Endothelial cell of umbilical vein (primary cell): ENCODE measurements at regions not wholly inside any gene's neighbourhood (a gene's known extent, or its start where the extent isn't known, plus 50 kb on each side); places are given as distances from the start of the nearest gene placed in this dataset.

Experiments used
- BruUV-seq: library from RNA; stranded (reverse); fragments of 400-500 nt; replicated peaks from 2 replicates; lab custom pipeline; 2021; lab: Mats Ljungman, UMichigan
- CTCF ChIA-PET: fragments of 300-600, 350-600 bp; sonication (Branson Sonifier 250); formaldehyde crosslinking; loops from one replicate; lab custom pipeline; 2021; ENCODE audit warnings: antibody characterized with exemption, inconsistent platforms; lab: Charles Lee
- POLR2A ChIA-PET: fragments of 300-600, 350-600 bp; sonication (Branson Sonifier 250); formaldehyde crosslinking; loops from one replicate; lab custom pipeline; 2021; ENCODE audit warnings: antibody characterized with exemption, inconsistent platforms; lab: Charles Lee
- DNase-seq: peaks from one replicate; pipeline ENCODE4 v3.0.0-alpha.2; 2011; ENCODE audit warnings: low read depth, low spot score
- FAIRE-seq: peaks from 2 replicates; lab custom pipeline; 2011; peaks lifted over from hg19 to GRCh38; lab: Jason Lieb, UNC
- H2AFZ ChIP-seq: 2 replicates; pipeline ENCODE4 v1.6.0; 2012; ENCODE audit warnings: low read depth, low read length, control low read depth, inconsistent platforms
- H3K27ac ChIP-seq: 2 replicates; pipeline ENCODE4 v1.5.1; 2011; ENCODE audit warnings: low read depth, mild to moderate bottlenecking, control low read depth, low read length, moderate library complexity; ENCODE audit not compliant: insufficient read depth
- H3K27me3 ChIP-seq, 2 experiments: 2 replicates each; pipeline versions ENCODE4 v1.6.0 to v1.6.1; 2011; ENCODE audit warnings: low read length in 2 of 2, mixed read lengths in 1 of 2; ENCODE audit not compliant: control insufficient read depth in 2 of 2, insufficient read depth in 2 of 2
- H3K36me3 ChIP-seq, 2 experiments: 2 replicates in 1 of 2; 3 replicates in 1 of 2; pipeline ENCODE4 v1.5.1; 2011; ENCODE audit warnings: low read length in 2 of 2, mild to moderate bottlenecking in 1 of 2, moderate library complexity in 1 of 2; ENCODE audit not compliant: control insufficient read depth in 2 of 2, insufficient read depth in 2 of 2; ENCODE audit errors: extremely low read depth in 1 of 2
- H3K4me1 ChIP-seq: 3 replicates; pipeline ENCODE4 v1.5.1; 2011; ENCODE audit warnings: mild to moderate bottlenecking, low read length; ENCODE audit not compliant: control insufficient read depth, insufficient read depth; ENCODE audit errors: extremely low read depth
- H3K4me2 ChIP-seq: 2 replicates; pipeline ENCODE4 v1.6.1; 2011; ENCODE audit warnings: low read length, control low read depth, mixed read lengths; ENCODE audit not compliant: insufficient read depth
- H3K4me3 ChIP-seq, 3 experiments: fragments of 200-600 bp in 1 of 3; sonication (generic), shearing (Covaris generic) in 1 of 3; replicated peaks in 1 of 3; 2 replicates each; pipeline ENCODE4 v1.5.1; 2011 to 2016; ENCODE audit warnings: control low read depth in 3 of 3, low read length in 3 of 3, mild to moderate bottlenecking in 2 of 3, inconsistent platforms in 1 of 3, low read depth in 1 of 3, moderate library complexity in 1 of 3; ENCODE audit not compliant: insufficient read depth in 1 of 3
- H3K79me2 ChIP-seq: 2 replicates; pipeline ENCODE4 v1.6.0; 2012; ENCODE audit warnings: low read length, inconsistent platforms; ENCODE audit not compliant: control insufficient read depth, insufficient read depth
- H3K9ac ChIP-seq: replicated peaks from 2 replicates; pipeline ENCODE3; 2011; ENCODE audit warnings: low read length, control low read depth; ENCODE audit not compliant: insufficient read depth; ENCODE audit errors: extremely low read depth
- H3K9me1 ChIP-seq: replicated peaks from 3 replicates; pipeline ENCODE4 v1.6.0; 2011; ENCODE audit warnings: mild to moderate bottlenecking, low read length; ENCODE audit not compliant: control insufficient read depth, insufficient read depth; ENCODE audit errors: extremely low read depth
- H3K9me3 ChIP-seq: replicated peaks from 2 replicates; pipeline ENCODE4 v1.5.1; 2012; ENCODE audit warnings: low read length, inconsistent platforms; ENCODE audit not compliant: control insufficient read depth, insufficient read depth
- H4K20me1 ChIP-seq: replicated peaks from 2 replicates; pipeline ENCODE3; 2011; ENCODE audit warnings: mild to moderate bottlenecking, low read length; ENCODE audit not compliant: control insufficient read depth, insufficient read depth; ENCODE audit errors: extremely low read depth
- CTCF ChIP-seq, 2 donors: IDR thresholded peaks; 1 replicate in 1 of 2; 2 replicates in 1 of 2; pipeline ENCODE4 v1.5.1; 2011; ENCODE audit warnings: low read length in 2 of 2, mild to moderate bottlenecking in 2 of 2, moderate library complexity in 2 of 2, control low read depth in 1 of 2, inconsistent platforms in 1 of 2, low read depth in 1 of 2; ENCODE audit not compliant: insufficient read depth in 1 of 2; ENCODE audit errors: extremely low read depth in 1 of 2
- EZH2 ChIP-seq: IDR thresholded peaks from 2 replicates; pipeline ENCODE4 v1.6.1; 2012; ENCODE audit warnings: borderline replicate concordance, low read depth, mild to moderate bottlenecking, moderate library complexity, low read length, inconsistent platforms; ENCODE audit not compliant: severe bottlenecking
- FOS ChIP-seq: IDR thresholded peaks from 2 replicates; pipeline ENCODE4 v1.6.1; 2011; ENCODE audit warnings: mild to moderate bottlenecking, low read length, moderate library complexity, borderline replicate concordance; ENCODE audit not compliant: insufficient read depth
- GATA2 ChIP-seq: IDR thresholded peaks from 2 replicates; pipeline ENCODE4 v1.7.0; 2011; ENCODE audit warnings: low read depth, mild to moderate bottlenecking, moderate library complexity, mixed read lengths, low read length; ENCODE audit not compliant: insufficient read length, insufficient read depth
- JUN ChIP-seq: IDR thresholded peaks from 2 replicates; pipeline ENCODE4 v1.6.1; 2011; ENCODE audit warnings: borderline replicate concordance, low read depth; ENCODE audit not compliant: insufficient read length, insufficient read depth
- MAX ChIP-seq: IDR thresholded peaks from 2 replicates; pipeline ENCODE4 v1.6.1; 2011; ENCODE audit not compliant: insufficient read depth, insufficient read length
- POLR2A ChIP-seq: IDR thresholded peaks from 2 replicates; pipeline ENCODE4 v1.6.1; 2012; ENCODE audit warnings: low read depth, mild to moderate bottlenecking, control low read depth, low read length
- dilution Hi-C: fragments of 300-500 bp; cut with MboI; formaldehyde crosslinking; loops from one replicate; pipeline ENCODE4 v1.15.0; 2019; ENCODE audit warnings: low sequenced_read_pairs; ENCODE audit not compliant: extremely low pct_ligation_motif_present
- intact Hi-C: fragments of 100-400 bp; cut with micrococcal nuclease; formaldehyde crosslinking; loops from one replicate; pipeline ENCODE4 v1.10.0; 2022

DNA sequence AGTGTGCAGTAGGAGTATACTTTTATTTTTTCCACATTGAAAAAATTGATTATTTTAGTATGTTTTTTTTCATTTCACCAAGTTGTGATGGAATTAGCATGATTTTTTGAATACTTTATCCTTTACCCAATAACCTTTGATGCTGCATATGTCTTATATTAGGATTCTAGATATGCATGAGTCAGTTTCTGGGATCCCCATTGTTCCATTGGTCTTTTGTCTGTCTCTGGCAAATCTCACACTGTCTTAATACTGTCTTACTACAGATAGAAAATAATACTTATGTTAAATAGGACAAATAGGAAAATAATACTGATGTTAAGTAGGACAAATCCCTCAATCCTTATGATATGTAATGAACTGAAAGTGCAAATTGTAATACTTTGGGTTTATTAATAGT is 54.3 kb upstream of the ASB17 start:
- no peak overlapping the region for H3K4me3 ChIP-seq
- H3K9me1 ChIP-seq: no peaks in the 10 kb centered on the region
- dilution Hi-C loops (no loop called here), intact Hi-C loops (no loop called here)
- H3K4me1 ChIP-seq: no peaks in the 10 kb centered on the region
- POLR2A ChIA-PET: no interaction called here
- H2AFZ ChIP-seq: no peak overlapping the region
- H3K36me3 ChIP-seq: no peaks in the 10 kb centered on the region
- H3K27me3 ChIP-seq: peaks cover 2 to 3% of the 10 kb centered on the region in 2 experiments
- no TSS peak for BruUV-seq
- TF ChIP-seq GATA2: no peak
- no peak for TF ChIP-seq EZH2
- no peak for TF ChIP-seq MAX
- no peak for TF ChIP-seq POLR2A
- TF ChIP-seq JUN: no peak
- TF ChIP-seq CTCF (IDR thresholded peaks at IDR 0.05; ENCODE audit: extremely low read depth in 1 of 2, insufficient read depth in 1 of 2, low read depth in 1 of 2, low read length in 2 of 2): no peak
- no peaks in the 10 kb centered on the region for H3K9me3 ChIP-seq
- FAIRE-seq (no peak), DNase-seq (no peak)
- H3K79me2 ChIP-seq: no peaks in the 10 kb centered on the region
- no peak overlapping the region for H3K9ac ChIP-seq
- CTCF ChIA-PET: interaction anchor here (1.2 kb wide), 1 partner anchor 10 kb away, joined by 3 read pairs; no protein-coding TSS in a partner anchor
- H3K4me2 ChIP-seq: no peak overlapping the region
- no peaks in the 10 kb centered on the region for H4K20me1 ChIP-seq
- no peak overlapping the region for H3K27ac ChIP-seq

GRCh38 chr1:75989121-75989520 is 56.9 kb upstream of the ASB17 start:
- TF ChIP-seq POLR2A: no peak
- TF ChIP-seq MAX: no peak
- no peak for TF ChIP-seq GATA2
- no peak for TF ChIP-seq JUN
- no peak for TF ChIP-seq EZH2
- TF ChIP-seq FOS: no peak
- intact Hi-C loops: no loop called here
- Histone ChIP-seq H3K79me2 (no peaks in the 10 kb centered on the region), H3K27me3 (peaks cover 2 to 3% of the 10 kb centered on the region in 2 experiments), H3K4me1 (no peaks in the 10 kb centered on the region), H3K27ac (no peak overlapping the region), H3K4me2 (no peak overlapping the region), H3K9ac (no peak overlapping the region), H4K20me1 (no peaks in the 10 kb centered on the region), H3K4me3 (no peak overlapping the region), H3K9me1 (no peaks in the 10 kb centered on the region), H3K9me3 (no peaks in the 10 kb centered on the region), H3K36me3 (no peaks in the 10 kb centered on the region), H2AFZ (no peak overlapping the region)
- no peak for DNase-seq
- CTCF ChIA-PET: interaction anchor here (1.2 to 2.4 kb wide), 3 partner anchors 11 to 165 kb away, joined by 3 to 9 read pairs (median 7); no protein-coding TSS in a partner anchor
- dilution Hi-C loops: no loop called here
- POLR2A ChIA-PET: no interaction called here
- BruUV-seq: no TSS peak
- no peak for FAIRE-seq
